ENCODE measurements at regions not wholly inside any gene's neighbourhood (a gene's known extent, or its start where the extent isn't known, plus 50 kb on each side); places are given as distances from the start of the nearest gene placed in this dataset.

- TF ChIP-seq CTCF (IDR thresholded peaks at IDR 0.05; ENCODE audit: poor library complexity) (no peak), EZH2phosphoT487 (IDR thresholded peaks at IDR 0.05; ENCODE audit: low read depth, severe bottlenecking, unreplicated experiment) (no peak), EZH2 (IDR thresholded peaks at IDR 0.05; ENCODE audit: borderline replicate concordance) (no peak)
Observed at GRCh38 chr4:8724436-8725070, 132.0 kb downstream of the CPZ start.
